Right atrium auricular region (tissue), 2 donors: ENCODE measurements at regions not wholly inside any gene's neighbourhood (a gene's known extent, or its start where the extent isn't known, plus 50 kb on each side); places are given as distances from the start of the nearest gene placed in this dataset.

Experiments used
- DNase-seq: peaks from one replicate; pipeline ENCODE4 v3.0.0-alpha.2; 2019; ENCODE audit warnings: low spot score
- H3K27ac ChIP-seq, 2 donors: fragments of 200-600 bp; sonication (generic); 1 replicate in 1 of 2; 2 replicates in 1 of 2; pipeline ENCODE4 v1.5.1; 2016 to 2019
- H3K27me3 ChIP-seq, 2 donors: fragments of 200-600 bp; sonication (generic); one replicate each; pipeline versions ENCODE4 v1.5.1 to v1.6.0; 2017 to 2019
- H3K36me3 ChIP-seq: fragments of 200-600 bp; sonication (generic); one replicate; pipeline ENCODE4 v1.5.1; 2016
- H3K4me1 ChIP-seq, 2 donors: fragments of 200-600 bp; sonication (generic); one replicate each; pipeline versions ENCODE4 v1.5.1 to v1.6.0; 2017 to 2019
- H3K4me3 ChIP-seq, 2 donors: fragments of 200-600 bp; sonication (generic); 1 replicate in 1 of 2; 2 replicates in 1 of 2; pipeline ENCODE4 v1.5.1; 2017 to 2019; ENCODE audit warnings: mild to moderate bottlenecking in 1 of 2, moderate library complexity in 1 of 2
- H3K9me3 ChIP-seq, 2 donors: fragments of 200-600 bp; sonication (generic); one replicate each; pipeline ENCODE4 v1.5.1; 2019
- TF ChIP-seq, protein P1 (sequence below), 2 donors: fragments of 200-600 bp; sonication (generic); IDR thresholded peaks; one replicate each; pipeline ENCODE4 v1.5.1; 2019; ENCODE audit warnings: antibody characterized with exemption in 2 of 2

DNA sequence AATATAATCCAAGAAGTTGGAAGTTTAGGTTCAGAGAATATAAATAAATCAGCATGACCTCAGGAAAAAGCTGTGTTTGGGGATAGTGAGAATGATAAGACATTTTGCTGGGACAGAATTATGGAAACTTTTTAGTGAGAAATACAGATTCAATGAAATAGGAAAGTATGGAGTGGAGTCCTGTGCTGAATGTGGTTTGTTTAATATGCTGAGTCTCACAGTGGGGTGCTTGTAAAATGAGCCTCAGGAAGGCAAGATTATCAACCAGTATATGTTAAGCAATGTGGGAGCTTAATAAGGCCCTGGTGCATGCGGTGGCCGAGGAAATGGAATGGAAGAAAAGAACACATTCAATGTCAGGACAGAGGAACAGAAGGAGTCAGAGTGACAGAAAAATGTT, 1554.7 kb upstream of the TENM3 start:
- H3K4me3 ChIP-seq: no peak overlapping the region
- no peak overlapping the region for H3K27ac ChIP-seq
- H3K27me3 ChIP-seq: no peaks in the 10 kb centered on the region
- no peak for DNase-seq
- no peaks in the 10 kb centered on the region for H3K36me3 ChIP-seq
- TF ChIP-seq, protein P1, sequence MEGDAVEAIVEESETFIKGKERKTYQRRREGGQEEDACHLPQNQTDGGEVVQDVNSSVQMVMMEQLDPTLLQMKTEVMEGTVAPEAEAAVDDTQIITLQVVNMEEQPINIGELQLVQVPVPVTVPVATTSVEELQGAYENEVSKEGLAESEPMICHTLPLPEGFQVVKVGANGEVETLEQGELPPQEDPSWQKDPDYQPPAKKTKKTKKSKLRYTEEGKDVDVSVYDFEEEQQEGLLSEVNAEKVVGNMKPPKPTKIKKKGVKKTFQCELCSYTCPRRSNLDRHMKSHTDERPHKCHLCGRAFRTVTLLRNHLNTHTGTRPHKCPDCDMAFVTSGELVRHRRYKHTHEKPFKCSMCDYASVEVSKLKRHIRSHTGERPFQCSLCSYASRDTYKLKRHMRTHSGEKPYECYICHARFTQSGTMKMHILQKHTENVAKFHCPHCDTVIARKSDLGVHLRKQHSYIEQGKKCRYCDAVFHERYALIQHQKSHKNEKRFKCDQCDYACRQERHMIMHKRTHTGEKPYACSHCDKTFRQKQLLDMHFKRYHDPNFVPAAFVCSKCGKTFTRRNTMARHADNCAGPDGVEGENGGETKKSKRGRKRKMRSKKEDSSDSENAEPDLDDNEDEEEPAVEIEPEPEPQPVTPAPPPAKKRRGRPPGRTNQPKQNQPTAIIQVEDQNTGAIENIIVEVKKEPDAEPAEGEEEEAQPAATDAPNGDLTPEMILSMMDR (IDR thresholded peaks at IDR 0.05): no peak
- no peaks in the 10 kb centered on the region for H3K9me3 ChIP-seq
- H3K4me1 ChIP-seq: no peaks in the 10 kb centered on the region

DNA sequence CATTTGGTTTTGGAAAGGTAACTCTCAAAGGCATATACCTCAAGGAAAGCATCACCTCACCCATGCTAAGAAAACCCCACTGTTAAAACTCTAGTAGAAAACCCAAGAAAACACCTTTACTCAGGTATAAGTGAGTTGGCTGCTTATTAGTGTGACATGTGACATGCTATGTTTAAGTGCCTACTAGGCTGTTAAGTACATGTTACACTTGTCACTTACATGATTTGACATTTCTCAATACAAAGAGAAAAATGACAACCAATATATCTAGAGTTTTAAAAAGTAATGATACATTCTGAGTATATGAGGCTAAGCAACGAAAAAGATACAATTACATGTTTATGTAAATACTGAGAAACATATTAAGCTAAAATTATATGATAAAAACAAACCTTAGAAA, 1548.3 kb upstream of the TENM3 start:
- TF ChIP-seq, protein P1 (IDR thresholded peaks at IDR 0.05): no peak
- H3K4me1 ChIP-seq: no peaks in the 10 kb centered on the region
- DNase-seq: no peak
- no peaks in the 10 kb centered on the region for H3K36me3 ChIP-seq
- no peaks in the 10 kb centered on the region for H3K9me3 ChIP-seq
- H3K27ac ChIP-seq: no peak overlapping the region
- H3K27me3 ChIP-seq: no peaks in the 10 kb centered on the region
- no peak overlapping the region for H3K4me3 ChIP-seq

DNA sequence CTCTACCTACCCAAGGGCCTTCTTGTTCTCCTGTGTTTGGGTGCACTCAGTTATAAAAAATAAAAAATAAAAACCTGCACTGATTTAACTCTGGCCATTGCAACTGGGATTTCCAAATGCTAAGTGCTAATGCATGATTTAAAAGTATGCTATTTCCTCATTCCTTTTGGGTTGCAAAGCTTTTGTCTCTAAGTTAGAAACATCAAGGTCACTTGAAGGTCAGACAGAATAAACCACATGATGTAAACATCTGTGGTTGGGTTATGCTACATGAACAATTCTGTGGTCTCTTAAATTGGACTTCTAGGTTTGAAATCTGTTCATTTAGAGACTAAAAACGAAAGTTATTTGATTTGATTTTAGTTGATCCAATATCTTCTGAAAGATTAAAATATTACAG, 1547.4 kb upstream of the TENM3 start:
- no peak overlapping the region for H3K4me3 ChIP-seq
- DNase-seq: no peak
- no peaks in the 10 kb centered on the region for H3K9me3 ChIP-seq
- H3K36me3 ChIP-seq: no peaks in the 10 kb centered on the region
- TF ChIP-seq, protein P1 (IDR thresholded peaks at IDR 0.05): no peak
- H3K4me1 ChIP-seq: no peaks in the 10 kb centered on the region
- no peaks in the 10 kb centered on the region for H3K27me3 ChIP-seq
- H3K27ac ChIP-seq: no peak overlapping the region

DNA sequence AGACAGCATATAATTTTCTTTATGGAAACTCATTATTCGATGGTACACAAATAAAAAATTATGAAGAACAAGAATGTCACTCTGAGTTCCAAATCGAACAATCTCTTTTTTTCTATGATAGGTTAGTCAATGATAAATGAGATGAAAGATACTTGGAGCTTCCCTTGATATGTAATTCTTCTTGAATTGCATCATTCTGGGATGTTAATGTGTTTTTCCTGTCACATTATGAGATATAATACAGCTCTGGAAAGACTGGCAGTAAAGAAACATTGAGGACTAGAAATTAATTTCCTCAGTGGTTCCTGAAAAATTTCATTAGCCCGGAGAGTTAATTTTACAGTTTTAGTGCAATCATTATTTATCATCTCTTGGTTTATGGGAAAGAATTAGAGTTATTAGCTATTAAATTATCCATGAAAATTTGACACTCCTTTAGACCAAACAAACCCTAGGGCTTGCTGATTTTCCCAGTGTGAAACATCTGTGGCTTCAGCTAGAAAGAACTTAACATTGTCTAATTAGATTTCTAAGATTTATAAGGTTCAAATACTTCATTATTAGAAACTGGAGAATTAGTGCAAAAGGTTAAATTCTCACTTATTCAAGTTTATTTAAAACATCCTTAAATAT, 1546.6 kb upstream of the TENM3 start:
- H3K27ac ChIP-seq: no peak overlapping the region

DNA sequence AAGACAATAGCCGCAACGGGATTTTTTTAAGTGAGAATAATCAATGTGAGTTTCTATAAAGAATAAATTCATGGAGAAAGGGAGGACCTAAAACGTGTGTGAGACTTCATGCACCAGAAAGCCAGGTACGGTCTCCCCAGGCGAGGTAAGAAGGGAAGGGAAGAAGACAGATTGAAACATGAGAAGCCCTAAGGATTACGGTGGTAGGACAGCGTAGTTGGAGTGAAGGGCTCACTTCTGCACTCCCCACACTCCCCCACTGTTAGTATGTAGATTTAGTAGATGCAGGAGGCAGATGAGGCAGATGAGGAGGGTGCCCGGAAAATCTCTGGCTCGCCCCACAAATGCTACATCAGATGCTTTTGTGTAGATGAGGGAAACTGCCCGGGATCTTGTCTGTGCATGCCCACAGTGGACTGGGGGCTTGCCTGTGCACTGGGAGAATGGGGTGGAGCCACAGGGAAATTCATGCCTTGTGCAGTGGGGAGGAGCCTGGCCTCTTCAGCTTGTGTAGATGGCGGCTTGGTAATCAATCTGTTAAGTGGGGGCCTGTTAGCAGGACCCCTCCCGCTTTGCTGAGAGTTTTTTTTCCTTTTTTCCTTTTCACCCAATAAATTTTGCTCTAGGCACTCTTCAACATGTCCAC, 1544.5 kb upstream of the TENM3 start:
- H3K4me1 ChIP-seq: no peaks in the 10 kb centered on the region
- H3K4me3 ChIP-seq: no peak overlapping the region
- no peaks in the 10 kb centered on the region for H3K9me3 ChIP-seq
- DNase-seq: no peak
- TF ChIP-seq, protein P1 (IDR thresholded peaks at IDR 0.05): no peak
- H3K27ac ChIP-seq: no peak overlapping the region
- H3K27me3 ChIP-seq: no peaks in the 10 kb centered on the region
- H3K36me3 ChIP-seq: no peaks in the 10 kb centered on the region

More for the DNA sequence above, 1546.6 kb upstream of the TENM3 start:
- Histone ChIP-seq H3K9me3 (no peaks in the 10 kb centered on the region), H3K4me1 (no peaks in the 10 kb centered on the region), H3K27me3 (no peaks in the 10 kb centered on the region), H3K36me3 (no peaks in the 10 kb centered on the region), H3K4me3 (no peak overlapping the region)
- TF ChIP-seq, protein P1 (IDR thresholded peaks at IDR 0.05): no peak
- no peak for DNase-seq

DNA sequence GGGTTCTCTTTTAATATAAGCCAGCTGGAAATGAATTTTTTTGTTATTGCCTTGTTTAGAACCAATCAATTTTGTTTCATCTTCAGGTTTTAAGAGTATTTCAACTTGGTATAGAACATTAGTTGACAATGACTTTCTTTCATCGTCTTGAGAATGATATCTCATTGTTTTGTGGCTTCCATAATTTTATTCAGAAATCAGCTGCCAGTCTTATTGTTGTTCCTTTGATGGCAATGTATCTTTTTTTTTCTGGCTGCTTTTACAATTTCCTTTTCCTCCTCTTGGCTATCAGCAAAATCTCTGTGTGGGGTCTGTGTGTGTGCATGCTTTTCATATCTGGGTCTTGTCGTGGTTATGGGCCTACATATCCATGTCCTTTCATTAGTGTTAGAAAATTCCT, 1536.4 kb upstream of the TENM3 start:
- H3K27me3 ChIP-seq: no peaks in the 10 kb centered on the region
- no peaks in the 10 kb centered on the region for H3K4me1 ChIP-seq
- H3K9me3 ChIP-seq: peaks cover 0 to 12% of the 10 kb centered on the region in 2 donors
- no peaks in the 10 kb centered on the region for H3K36me3 ChIP-seq
- no peak overlapping the region for H3K27ac ChIP-seq
- no peak for DNase-seq
- TF ChIP-seq, protein P1 (IDR thresholded peaks at IDR 0.05): no peak
- no peak overlapping the region for H3K4me3 ChIP-seq
